ENCODE measurements at regions not wholly inside any gene's neighbourhood (a gene's known extent, or its start where the extent isn't known, plus 50 kb on each side); places are given as distances from the start of the nearest gene placed in this dataset.

GRCh38 chrX:40950546-40950945 is 134.7 kb upstream of the USP9X start:
- TF ChIP-seq EP300 (IDR thresholded peaks at IDR 0.05): no peak
- no peak for TF ChIP-seq CTCF (IDR thresholded peaks at IDR 0.05)
- no peak for TF ChIP-seq POLR2A (IDR thresholded peaks at IDR 0.05)

Measured in sigmoid colon (tissue), 4 donors.